GM12892 (cell line): ENCODE measurements at regions not wholly inside any gene's neighbourhood (a gene's known extent, or its start where the extent isn't known, plus 50 kb on each side); places are given as distances from the start of the nearest gene placed in this dataset.

Source experiments
- POLR2A ChIP-seq: IDR thresholded peaks from 2 replicates; pipeline ENCODE4 v1.6.1; 2011; ENCODE audit warnings: low read depth, low read length, control low read depth
- POLR2AphosphoS5 ChIP-seq: IDR thresholded peaks from 2 replicates; pipeline ENCODE4 v1.6.1; 2011; ENCODE audit warnings: low read depth, low read length, control low read depth

DNA sequence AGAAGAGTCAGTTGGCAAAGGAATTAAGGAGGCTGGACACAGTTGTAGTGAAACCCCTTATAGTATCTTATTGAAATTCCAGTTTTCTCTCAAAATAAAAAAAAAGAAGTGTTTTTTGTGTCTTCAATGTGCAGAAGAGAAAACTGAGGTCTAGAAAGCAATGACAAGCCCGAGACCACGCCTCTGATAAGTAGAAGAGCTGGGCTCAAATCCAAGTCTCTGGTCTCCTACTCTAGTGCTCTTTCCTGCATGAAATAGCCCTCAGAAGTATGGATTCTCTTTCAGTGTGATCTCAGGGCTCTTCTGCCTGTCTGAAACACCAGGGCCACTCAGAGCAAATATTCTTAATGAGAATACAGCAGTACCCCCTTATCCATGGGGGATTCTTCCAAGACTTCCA, 200.9 kb downstream of the KIF18A start:
- TF ChIP-seq POLR2AphosphoS5, result no peak
- no peak for TF ChIP-seq POLR2A
